ENCODE measurements at regions not wholly inside any gene's neighbourhood (a gene's known extent, or its start where the extent isn't known, plus 50 kb on each side); places are given as distances from the start of the nearest gene placed in this dataset.

DNA sequence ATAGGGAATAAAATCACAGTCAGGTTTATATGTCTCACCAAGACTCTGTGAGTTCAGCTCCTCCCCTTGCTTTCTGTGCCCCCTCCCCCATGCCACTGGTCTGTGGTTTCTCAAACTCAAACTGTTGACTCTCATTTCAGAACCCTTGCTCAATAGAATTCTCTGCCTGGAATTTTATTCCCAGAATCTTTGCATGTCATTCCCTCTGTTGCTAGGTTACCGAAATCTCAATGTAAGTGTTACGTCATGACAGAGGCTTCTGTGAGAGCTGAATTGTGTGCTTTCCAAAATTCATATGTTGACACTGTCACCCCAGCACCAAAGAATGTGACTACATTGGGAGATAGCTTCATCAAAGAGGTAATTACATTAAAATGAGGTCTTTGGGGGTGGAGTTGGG is 1938.8 kb downstream of the TP53TG3F start:
- DNase-seq = no peak
- no peak overlapping the region for H3K4me3 ChIP-seq (ENCODE audit: low read depth, low read length)
- no peak overlapping the region for H3K27ac ChIP-seq
- no peaks in the 10 kb centered on the region for H3K36me3 ChIP-seq
- no peaks in the 10 kb centered on the region for H3K9me3 ChIP-seq (ENCODE audit: severe bottlenecking)
- no peaks in the 10 kb centered on the region for H3K27me3 ChIP-seq (ENCODE audit: insufficient read depth, low read depth, severe bottlenecking)
- TF ChIP-seq, protein P1, sequence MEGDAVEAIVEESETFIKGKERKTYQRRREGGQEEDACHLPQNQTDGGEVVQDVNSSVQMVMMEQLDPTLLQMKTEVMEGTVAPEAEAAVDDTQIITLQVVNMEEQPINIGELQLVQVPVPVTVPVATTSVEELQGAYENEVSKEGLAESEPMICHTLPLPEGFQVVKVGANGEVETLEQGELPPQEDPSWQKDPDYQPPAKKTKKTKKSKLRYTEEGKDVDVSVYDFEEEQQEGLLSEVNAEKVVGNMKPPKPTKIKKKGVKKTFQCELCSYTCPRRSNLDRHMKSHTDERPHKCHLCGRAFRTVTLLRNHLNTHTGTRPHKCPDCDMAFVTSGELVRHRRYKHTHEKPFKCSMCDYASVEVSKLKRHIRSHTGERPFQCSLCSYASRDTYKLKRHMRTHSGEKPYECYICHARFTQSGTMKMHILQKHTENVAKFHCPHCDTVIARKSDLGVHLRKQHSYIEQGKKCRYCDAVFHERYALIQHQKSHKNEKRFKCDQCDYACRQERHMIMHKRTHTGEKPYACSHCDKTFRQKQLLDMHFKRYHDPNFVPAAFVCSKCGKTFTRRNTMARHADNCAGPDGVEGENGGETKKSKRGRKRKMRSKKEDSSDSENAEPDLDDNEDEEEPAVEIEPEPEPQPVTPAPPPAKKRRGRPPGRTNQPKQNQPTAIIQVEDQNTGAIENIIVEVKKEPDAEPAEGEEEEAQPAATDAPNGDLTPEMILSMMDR (IDR thresholded peaks at IDR 0.05; ENCODE audit: low read depth, low read length) = no peak

- TF ChIP-seq, protein P1 (IDR thresholded peaks at IDR 0.05; ENCODE audit: low read depth, low read length) = no peak
- DNase-seq = no peak
- H3K4me3 ChIP-seq (ENCODE audit: low read depth, low read length) = no peak overlapping the region
- no peak overlapping the region for H3K27ac ChIP-seq
- no peaks in the 10 kb centered on the region for H3K9me3 ChIP-seq (ENCODE audit: severe bottlenecking)
- no peaks in the 10 kb centered on the region for H3K36me3 ChIP-seq
- no peaks in the 10 kb centered on the region for H3K27me3 ChIP-seq (ENCODE audit: insufficient read depth, low read depth, severe bottlenecking)
These were observed 1939.7 kb downstream of the TP53TG3F start for GRCh38 chr16:35399133-35399532.

GRCh38 chr16:35404273-35404672 is 1944.9 kb downstream of the TP53TG3F start:
- H3K36me3 ChIP-seq = no peaks in the 10 kb centered on the region
- no peaks in the 10 kb centered on the region for H3K9me3 ChIP-seq (ENCODE audit: severe bottlenecking)
- TF ChIP-seq, protein P1 (IDR thresholded peaks at IDR 0.05; ENCODE audit: low read depth, low read length) = no peak
- peaks cover 6% of the 10 kb centered on the region for H3K27me3 ChIP-seq (ENCODE audit: insufficient read depth, low read depth, severe bottlenecking)
- no peak for DNase-seq
- no peak overlapping the region for H3K4me3 ChIP-seq (ENCODE audit: low read depth, low read length)
- no peak overlapping the region for H3K27ac ChIP-seq

- no peak for DNase-seq
- Histone ChIP-seq H3K9me3 (ENCODE audit: severe bottlenecking) (no peaks in the 10 kb centered on the region), H3K36me3 (no peaks in the 10 kb centered on the region), H3K27me3 (ENCODE audit: insufficient read depth, low read depth, severe bottlenecking) (peaks cover 6% of the 10 kb centered on the region), H3K27ac (no peak overlapping the region), H3K4me3 (ENCODE audit: low read depth, low read length) (no peak overlapping the region)
- TF ChIP-seq, protein P1 (IDR thresholded peaks at IDR 0.05; ENCODE audit: low read depth, low read length) = no peak
These were observed 1946.1 kb downstream of the TP53TG3F start for GRCh38 chr16:35405526-35405925.

DNA sequence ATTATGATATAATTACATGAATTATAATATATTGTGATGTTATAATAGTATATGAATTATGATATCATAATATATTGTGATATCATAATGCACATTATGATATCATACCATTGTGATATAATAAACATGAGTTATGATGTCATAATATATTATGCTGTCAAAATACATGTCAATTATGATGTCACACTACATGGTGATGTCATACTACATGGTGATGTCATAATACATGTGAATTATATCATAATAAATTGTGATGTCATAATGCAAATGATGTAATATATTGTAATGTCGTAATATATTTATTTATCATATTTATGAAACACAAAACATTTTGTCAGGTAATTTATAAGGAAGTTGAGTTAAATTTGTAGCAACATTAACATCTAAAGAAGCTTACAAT is 1950.1 kb downstream of the TP53TG3F start:
- H3K9me3 ChIP-seq (ENCODE audit: severe bottlenecking) = no peaks in the 10 kb centered on the region
- no peak overlapping the region for H3K27ac ChIP-seq
- no peaks in the 10 kb centered on the region for H3K36me3 ChIP-seq
- TF ChIP-seq, protein P1 (IDR thresholded peaks at IDR 0.05; ENCODE audit: low read depth, low read length) = no peak
- no peak overlapping the region for H3K4me3 ChIP-seq (ENCODE audit: low read depth, low read length)
- DNase-seq = no peak
- peaks cover 35% of the 10 kb centered on the region for H3K27me3 ChIP-seq (ENCODE audit: insufficient read depth, low read depth, severe bottlenecking)

DNA sequence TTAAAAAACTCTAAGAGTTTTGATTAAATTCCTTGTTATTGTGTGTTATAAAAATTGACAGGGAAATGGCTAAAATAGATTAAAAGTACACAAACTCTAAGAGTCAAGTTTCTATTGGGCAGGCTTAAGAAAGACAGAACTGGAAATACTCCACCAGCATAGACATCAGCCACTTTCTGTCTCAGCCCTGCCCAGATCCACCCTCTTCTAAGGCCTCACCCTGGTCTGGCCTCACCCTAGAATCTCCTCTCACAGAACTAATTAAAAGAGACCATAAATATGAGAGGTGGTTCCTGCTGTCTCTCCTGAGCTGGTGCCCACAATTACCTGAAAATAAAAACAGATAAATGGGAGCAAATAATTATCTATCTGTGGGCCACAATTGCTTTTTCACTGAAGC is 1951.0 kb downstream of the TP53TG3F start:
- H3K36me3 ChIP-seq = no peaks in the 10 kb centered on the region
- H3K27ac ChIP-seq = no peak overlapping the region
- no peak for DNase-seq
- no peaks in the 10 kb centered on the region for H3K9me3 ChIP-seq (ENCODE audit: severe bottlenecking)
- no peak overlapping the region for H3K4me3 ChIP-seq (ENCODE audit: low read depth, low read length)
- TF ChIP-seq, protein P1 (IDR thresholded peaks at IDR 0.05; ENCODE audit: low read depth, low read length) = no peak
- peaks cover 44% of the 10 kb centered on the region for H3K27me3 ChIP-seq (ENCODE audit: insufficient read depth, low read depth, severe bottlenecking)

Measured in WERI-Rb-1 (cell line).